NCI-H1694 treated with DMSO at 0.1 percent for 48 hours (cell line): ENCODE measurements at regions not wholly inside any gene's neighbourhood (a gene's known extent, or its start where the extent isn't known, plus 50 kb on each side); places are given as distances from the start of the nearest gene placed in this dataset.

Experiments used
- DNase-seq: peaks from one replicate; lab custom pipeline; 2025; lab: John Stamatoyannopoulos, UW

DNA sequence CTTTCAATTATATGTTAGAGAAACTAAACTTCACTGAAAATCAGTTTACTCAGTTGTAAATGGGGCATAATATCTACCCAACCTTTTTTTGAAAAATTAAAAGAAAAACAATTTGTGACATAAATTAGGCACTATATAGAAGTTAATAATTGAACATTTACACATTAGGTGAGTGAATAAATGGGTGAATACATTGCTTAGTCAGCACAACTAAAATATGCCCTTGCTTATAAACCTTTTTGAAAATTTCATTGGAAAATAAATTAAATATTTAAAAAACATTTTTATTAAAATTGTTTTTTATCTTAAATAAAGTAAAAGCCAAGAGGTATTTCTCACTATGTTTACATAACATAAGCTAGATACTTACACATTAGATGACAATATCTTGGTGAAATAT lies 994.5 kb upstream of the TENM4 start:
- no peak for DNase-seq

DNA sequence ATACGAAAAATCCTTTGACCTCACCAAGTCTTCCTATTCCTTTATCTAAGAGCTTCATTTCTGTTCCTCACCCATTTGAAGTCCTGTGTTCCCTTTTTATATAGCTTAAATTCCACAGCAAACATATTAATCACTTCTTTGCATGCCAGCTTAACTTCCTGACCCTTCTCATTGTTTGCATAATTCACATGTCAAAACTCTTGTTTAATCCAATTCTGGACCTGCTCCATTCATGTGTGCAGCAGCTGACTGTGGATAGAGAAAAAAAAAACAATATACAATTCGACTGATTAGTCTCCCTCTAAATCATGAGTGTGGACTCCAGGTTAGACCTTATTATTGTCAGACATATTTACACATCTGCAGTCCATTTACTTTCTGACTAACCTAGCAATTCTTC lies 991.2 kb upstream of the TENM4 start:
- no peak for DNase-seq

DNA sequence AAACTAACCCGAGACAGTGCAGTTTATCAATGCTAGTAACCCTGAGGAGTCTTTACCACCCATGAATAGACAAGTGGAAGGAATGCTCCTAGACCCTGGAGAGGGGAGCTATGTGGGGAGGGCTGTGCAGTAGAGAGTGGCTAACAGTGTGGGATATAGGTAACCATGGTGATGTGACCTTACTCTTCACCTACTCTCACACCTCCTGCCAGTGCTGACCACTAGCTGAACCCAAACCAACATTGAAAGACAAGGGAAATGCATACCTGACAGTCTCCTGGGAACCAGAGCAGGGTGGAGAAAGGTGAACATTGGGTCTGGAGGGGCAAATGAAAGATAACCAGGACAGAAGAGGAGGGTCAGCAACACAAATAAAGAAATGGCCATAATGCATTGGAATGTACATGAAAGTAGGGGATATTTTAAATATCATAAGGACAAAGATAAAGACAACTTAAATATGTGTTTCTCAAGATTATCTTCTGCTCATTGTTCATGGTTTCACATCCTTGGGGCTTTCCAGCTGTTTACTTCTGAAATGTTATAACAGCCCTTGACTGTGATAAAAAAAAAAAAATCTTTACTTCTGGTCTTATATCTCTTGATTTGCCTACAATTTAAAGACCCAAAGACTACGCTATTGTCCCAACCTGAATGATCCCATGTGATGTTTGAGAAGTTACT lies 983.3 kb upstream of the TENM4 start:
- no peak for DNase-seq

DNA sequence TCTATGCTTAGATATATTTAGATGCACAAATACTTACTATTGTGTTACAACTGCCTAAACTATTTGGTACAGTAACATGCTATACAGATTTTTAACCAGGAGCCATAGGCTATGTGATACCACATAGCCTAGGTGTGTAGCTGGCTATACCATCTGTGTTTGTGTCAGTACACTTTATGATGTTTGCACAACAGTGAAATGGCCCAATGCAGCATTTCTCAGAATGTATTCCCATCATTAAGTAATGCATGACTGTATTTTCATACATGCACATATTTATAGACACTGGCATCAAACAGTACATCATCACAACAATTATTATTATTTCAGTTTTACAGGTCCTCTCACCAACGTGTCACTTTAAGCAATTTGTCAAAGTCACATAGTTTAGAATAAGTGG lies 979.5 kb upstream of the TENM4 start:
- no peak for DNase-seq

DNA sequence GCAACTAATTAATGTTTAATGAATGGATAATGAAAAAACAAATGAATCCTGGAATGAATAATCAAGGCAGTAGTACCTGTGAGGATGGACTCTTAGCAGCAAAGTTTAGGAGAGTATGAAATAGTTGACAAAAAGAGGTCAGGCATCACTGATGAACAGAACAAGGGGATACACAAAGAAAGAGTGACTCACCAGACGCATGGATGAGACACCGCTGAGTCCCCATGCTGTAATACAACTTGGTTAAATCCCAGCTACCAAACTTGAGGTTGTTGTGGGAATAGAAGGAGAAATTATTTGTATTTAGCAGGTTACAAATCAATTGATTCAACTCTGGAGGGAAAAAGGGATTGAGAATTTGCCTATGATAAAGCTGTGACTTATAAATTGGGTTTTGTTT lies 976.9 kb upstream of the TENM4 start:
- DNase-seq: no peak

DNA sequence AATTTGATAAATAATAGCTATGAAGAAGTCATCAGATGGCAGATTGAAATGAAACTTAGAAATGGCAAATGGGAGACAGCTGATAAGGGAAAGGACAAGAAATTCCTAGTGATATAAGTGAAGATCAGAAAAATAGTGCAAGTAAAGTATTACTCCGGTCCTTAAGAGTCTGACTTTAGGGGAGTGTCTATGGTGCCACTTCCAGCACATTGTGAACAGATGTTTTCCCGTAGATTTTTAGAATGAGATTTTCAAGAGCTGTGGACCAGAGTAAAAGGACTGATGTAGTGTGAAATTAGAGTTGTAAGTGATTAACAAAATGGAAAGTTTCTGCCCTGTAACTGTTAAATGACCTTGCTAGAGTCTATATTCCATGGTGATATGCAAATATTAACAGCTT lies 974.8 kb upstream of the TENM4 start:
- no peak for DNase-seq

DNA sequence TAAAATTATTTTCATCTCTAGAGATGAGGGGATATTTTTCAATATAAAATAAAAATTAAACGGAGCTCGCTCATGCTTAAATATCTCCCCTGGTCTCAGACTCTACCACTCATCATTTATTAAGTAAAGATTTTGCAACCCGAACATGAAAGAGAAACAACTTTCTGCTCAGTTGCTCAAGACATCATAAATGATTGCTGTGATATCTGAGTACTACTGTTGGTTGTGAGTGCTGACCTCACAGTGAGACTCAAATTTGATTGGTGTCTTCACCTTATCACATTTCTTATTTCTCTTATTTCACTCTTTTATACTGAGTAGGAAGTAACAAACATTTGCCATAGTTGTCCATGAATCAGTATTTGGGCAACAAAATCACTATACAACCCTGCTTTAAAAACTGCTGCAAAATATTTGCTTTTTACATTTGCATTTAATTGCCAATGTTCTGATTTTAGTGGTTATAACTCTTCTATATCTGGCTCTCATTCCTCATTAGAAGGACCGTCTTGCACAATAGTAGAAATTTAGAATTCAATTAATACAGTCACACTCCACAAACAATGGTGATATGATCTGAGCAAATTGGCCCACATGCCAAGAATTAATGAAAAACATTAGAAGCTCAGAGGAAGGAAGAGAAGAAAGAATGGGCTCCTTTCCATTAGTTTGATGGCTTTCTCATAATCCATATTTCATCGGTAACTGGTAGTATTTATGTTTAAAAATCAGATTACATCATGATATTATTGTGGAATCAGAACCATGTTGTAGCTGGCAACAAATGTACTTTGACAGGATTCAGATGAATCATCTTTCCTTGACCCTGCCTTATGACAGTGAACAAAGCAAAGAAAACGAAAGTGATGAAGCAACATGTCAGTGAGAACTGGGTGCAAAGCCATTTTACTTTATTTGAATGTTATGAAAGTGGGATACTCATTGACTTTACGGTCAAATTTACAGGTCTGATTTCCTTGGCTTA lies 973.6 kb upstream of the TENM4 start:
- no peak for DNase-seq

DNA sequence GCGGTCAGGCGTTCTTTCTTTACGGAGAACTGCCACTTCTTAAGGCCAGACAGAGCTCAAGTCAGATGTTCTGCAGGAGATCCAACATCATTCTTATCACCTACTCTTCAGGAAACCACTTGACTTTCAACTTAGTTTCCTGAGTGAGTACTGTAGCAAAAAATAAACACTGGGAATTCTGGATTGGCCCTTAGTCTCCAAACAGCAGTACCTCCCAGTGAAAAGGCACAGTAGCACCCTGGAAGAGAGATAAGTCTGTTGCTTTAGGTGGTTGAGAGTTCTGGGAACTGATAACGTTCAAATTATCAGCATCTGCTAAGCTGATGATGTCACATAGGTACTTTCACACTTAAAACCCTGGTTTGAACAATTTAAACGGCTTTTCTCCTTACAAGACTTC lies 971.8 kb upstream of the TENM4 start:
- no peak for DNase-seq

DNA sequence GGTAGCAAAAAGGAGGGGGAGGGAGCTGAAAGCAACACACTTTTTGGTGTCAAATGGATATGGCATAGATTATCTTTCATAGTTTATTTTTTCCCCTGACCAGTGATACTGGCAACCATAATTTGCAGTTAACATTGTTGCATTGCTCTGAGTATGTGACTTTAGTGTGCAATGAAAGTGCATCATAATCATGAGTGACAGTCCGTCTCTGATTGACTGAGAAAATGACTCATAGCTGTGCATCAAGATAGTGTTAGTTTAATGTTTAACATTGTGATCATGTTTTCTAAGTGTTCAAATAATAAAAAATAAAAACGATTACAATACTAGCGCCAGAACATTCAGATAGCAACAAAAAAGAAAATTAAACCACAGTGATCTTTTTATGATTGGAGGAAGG lies 952.4 kb upstream of the TENM4 start:
- no peak for DNase-seq

DNA sequence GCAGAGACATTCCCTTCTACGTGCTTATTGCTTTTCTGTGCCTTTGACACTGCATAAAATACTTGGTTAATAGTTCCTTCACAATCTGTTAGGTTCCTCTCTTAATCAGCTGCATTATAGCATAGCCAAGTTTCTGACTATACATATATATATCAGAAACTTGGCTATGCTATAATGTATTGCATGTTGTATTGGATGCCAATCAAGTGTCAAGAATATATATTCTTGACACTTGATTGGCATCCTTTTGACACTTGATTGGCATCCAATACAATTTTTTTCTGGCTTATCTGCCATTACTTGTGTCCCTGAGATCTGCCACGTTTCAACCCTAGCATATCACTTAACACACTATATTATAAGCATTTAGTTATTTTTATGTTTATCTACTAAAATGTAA lies 949.7 kb upstream of the TENM4 start:
- DNase-seq: no peak

DNA sequence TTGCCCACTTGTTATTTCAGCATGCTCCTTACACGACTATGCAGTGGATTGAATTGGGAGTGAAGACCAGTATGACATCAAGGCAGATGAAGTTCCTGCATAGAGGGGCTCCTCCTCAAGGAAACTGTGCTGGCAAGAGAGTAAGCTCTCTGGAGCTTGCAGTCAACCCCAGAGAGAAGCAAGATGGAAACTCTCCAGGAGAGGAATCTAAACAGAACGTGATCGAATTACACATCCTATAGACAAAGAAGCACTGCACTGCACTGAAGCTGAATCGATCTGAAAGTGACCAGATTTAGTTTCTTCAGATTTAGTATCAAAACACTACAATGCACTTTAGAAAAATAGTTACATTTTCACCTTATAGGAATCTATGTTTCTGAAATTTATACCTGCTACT lies 947.7 kb upstream of the TENM4 start:
- DNase-seq: no peak

DNA sequence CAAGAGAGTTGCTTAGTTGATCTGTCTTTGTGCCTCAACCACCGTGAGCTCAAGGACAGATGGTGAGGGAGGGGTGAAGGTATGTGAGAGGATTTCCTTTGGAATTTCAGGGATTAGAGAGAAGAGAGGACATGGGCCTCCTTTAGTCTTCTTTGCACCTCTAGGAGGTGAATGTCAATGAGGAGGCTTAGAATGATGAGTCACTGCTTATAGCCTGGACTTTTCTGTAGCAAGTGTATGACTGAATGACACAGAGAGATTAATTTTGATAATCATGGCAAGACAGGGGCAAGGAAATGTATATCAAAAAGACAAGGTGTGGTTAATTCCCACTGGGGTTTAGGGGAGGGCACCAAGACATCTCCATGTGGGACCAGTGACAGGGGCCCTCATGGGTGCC lies 947.3 kb upstream of the TENM4 start:
- DNase-seq: no peak

DNA sequence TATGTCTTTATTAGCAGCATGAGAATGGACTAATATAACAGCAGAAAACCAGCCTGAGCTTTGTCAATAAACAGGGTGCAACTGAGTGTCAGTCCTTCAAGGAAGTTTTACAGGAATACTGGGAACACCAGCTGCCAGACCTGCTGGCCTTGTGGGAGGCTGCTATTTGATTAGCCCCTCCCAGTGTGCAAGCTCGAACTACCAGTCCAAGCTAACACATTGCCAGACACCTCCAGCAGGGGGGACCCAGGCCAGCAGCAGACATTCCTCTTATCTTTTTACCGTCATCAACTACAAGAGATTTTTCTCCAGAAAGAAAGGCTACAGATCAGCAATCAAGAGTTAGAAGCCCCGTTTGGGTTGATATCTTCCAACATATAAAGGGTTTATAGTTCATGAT lies 942.8 kb upstream of the TENM4 start:
- no peak for DNase-seq

DNA sequence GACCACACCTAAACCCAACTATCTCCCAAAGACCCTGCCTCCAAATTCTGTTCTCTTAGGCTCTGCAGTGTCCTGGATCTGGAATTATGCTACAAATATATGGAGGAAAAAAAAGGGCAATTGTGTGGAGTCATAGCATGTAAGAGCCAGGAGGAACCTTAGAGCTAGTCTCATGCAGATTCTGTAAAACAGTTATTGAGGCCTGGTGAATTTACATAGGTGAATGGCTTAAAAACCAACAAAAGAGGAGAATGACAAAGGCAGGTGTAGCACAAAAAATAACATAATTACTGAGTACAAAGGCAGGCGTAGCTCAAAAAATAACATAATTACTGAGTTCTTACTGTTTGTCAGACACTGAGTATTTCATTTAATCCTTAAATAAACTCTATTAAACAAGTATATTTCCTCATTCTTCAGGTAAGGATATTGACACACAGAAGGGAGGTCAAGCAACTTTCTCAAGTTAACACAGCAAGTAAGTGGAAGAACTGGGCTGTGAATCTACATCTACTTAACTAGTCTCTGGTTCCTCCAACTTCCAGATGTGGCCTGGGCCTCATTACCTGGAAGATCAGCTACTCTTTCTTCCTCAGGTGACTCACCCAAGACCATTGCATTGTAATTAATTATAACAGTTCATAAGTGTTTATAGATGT lies 938.9 kb upstream of the TENM4 start:
- DNase-seq: no peak

DNA sequence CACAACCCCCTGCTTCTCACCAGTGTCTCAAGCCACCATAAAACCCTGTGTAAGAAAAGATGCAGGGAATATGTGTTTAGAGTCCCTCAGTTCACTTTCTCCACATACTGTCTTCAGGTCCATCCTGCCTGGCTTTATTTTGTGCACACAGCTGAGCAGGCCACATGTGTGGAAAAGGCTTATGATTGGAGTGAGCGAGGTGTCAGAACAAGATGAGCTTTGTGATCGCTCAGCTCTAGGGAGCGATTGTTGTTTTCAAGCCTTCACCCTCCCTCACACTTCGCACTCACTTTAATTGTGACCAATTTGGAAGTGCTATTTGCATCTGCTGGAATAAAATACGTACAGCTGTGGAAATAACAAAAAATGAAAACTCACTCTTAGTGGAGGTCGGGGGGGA lies 931.1 kb upstream of the TENM4 start:
- no peak for DNase-seq

DNA sequence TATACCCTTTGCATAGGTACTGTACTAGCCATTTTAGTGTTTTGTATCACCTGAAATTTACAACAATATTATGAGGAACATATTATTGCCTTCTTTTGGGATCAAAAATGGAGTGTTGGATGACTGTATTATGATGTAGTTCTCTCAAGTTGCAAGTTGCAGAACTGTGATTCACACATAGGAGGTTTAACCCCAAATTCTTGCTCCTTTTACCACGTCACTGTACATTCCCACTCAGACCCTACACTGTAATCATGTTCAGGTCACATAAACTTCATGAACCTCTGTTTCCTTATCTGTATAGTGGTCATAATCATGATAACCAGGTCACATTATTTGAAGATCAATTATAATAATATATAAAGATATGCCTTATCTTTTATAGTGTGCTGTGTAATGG lies 925.1 kb upstream of the TENM4 start:
- no peak for DNase-seq

DNA sequence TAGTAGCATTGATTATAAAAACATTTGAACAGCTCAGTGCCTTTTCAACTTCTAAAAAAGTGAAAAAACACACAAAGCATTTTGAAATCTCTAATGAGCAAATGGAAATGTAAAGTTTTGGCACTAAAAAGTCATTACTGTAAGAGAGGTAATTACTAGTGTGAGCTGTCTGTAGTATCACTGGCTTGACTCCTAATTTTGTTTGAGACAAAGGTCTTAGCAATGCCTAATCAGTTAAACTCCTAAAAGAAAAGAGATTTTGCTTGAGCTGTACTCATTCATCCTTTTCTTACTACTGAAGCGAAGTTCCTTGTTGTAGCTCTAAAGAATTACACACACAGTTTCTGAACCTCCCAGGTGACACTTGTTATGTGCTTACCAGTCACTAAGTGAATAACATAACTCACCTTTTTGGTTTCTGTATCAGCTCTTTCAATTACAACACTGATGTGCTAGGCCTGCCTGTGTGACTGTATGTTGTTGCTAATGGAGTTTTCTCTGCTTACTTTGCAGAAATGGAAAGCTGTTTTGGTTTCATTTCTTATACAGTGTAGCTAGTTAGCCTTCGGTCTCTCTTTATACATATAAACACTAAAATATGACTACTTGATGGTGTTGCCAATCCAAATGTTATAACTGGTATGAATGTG lies 924.4 kb upstream of the TENM4 start:
- no peak for DNase-seq

DNA sequence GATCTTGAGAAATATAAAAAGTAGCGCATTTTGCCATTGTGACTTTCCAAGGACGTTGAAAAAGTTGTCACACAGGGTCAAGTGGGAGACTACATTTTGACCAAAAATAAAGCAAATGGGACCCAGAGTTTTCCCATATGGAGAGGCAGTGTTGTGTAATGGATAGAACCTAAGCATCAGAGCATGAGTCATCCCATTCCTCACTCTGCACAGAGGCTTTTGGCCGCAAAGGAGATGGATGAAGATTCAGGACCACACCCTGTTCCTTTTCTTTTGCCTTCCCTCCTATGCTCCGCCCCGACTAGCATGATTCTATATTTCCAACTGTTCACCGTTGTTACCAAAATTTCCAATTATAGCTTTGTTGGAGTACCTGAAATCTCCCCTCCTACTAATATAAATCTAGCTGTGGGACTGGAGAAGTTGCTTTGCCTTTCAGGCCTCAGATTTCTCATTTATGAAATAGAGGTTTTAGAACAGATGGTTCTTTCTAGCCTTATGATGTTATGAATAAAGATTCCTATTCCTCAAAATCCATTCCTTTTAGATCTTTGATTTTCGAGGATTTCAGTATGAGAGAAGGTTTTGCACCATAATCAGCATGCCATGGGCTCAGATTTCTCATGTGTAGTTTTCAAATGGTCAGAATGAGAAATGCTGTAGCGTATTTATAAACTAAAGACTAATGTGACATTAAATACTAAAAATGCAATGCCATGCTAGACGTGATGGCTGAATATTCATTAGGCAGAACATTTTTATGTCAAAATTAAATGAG lies 921.9 kb upstream of the TENM4 start:
- DNase-seq: no peak

DNA sequence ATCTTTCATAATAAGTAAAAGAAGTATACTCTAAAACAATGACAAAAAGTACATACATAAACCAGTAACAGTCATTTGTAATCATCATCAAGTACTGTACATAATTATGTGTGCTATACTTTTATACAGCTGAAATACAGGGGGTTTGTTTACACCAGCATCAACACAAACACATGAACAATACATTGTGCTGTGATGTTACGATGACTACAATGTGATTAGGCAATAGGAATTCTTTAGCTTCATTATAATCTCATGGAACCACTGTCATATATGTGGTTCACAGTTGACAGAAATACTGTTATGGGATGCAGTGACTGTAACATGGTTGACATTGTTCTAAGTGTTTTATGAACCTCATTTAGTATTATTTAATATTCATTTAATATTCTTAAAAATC lies 914.4 kb upstream of the TENM4 start:
- DNase-seq: no peak

DNA sequence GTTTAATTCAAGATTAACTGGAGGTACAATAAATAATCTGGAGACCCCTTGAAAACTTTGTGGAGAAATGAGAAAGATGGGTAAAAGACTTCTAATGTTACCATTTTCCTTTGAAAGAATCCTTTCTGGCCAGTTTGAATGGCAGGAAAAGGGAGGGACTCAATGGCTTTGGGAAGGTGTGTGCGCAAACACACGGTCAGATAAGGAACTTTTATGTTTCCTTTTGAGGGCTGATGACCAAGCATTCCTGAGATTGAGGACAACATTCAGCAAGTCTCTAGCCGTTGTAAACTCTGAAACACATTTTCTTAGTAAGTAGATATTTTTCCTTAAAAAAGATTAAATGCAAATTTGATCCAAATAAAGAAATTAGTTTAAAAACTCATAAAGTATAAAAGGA lies 909.7 kb upstream of the TENM4 start:
- DNase-seq: no peak

DNA sequence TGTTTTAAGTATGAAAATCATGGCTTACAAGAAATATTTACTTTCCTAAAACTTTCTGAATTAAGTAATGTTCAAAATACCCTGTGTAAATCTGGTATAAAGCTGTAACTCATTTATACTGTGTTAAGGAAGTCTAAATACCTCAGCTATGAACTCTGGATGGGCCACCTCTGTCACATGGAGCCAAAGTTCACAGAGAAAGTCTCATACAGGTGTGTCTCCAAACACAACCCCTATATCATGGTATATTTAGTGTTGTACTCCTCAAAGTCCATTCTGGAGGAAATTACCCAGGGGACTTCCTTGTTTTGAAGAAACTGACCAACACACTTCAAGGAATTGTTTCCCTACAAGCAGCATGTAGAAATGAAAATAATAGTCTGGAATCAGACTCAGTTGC lies 909.2 kb upstream of the TENM4 start:
- DNase-seq: no peak
